SJCRH30 (cell line): ENCODE measurements at regions not wholly inside any gene's neighbourhood (a gene's known extent, or its start where the extent isn't known, plus 50 kb on each side); places are given as distances from the start of the nearest gene placed in this dataset.

Experiments used
- DNase-seq, 2 experiments: peaks; one replicate each; pipeline ENCODE4 v3.0.0-alpha.2; 2015 to 2020
- H3K27ac ChIP-seq: fragments of 250-450 bp; sonication (Bioruptor Pico); 2 replicates; pipeline ENCODE4 v1.5.1; 2020; ENCODE audit warnings: mild to moderate bottlenecking, moderate library complexity
- H3K27me3 ChIP-seq: fragments of 250-450 bp; sonication (Bioruptor Pico); 2 replicates; pipeline ENCODE4 v1.5.1; 2020; ENCODE audit warnings: mild to moderate bottlenecking, moderate library complexity
- H3K36me3 ChIP-seq: fragments of 250-450 bp; sonication (Bioruptor Pico); 2 replicates; pipeline ENCODE4 v1.5.1; 2020; ENCODE audit warnings: mild to moderate bottlenecking, moderate library complexity
- H3K4me1 ChIP-seq: fragments of 250-450 bp; sonication (Bioruptor Pico); 2 replicates; pipeline ENCODE4 v1.5.1; 2020; ENCODE audit warnings: mild to moderate bottlenecking, moderate library complexity
- H3K4me3 ChIP-seq: fragments of 250-450 bp; sonication (Bioruptor Pico); 2 replicates; pipeline ENCODE4 v1.5.1; 2020; ENCODE audit warnings: mild to moderate bottlenecking, moderate library complexity
- H3K9me3 ChIP-seq: fragments of 250-450 bp; sonication (Bioruptor Pico); replicated peaks from 2 replicates; pipeline ENCODE4 v1.5.1; 2020; ENCODE audit warnings: mild to moderate bottlenecking, moderate library complexity

DNA sequence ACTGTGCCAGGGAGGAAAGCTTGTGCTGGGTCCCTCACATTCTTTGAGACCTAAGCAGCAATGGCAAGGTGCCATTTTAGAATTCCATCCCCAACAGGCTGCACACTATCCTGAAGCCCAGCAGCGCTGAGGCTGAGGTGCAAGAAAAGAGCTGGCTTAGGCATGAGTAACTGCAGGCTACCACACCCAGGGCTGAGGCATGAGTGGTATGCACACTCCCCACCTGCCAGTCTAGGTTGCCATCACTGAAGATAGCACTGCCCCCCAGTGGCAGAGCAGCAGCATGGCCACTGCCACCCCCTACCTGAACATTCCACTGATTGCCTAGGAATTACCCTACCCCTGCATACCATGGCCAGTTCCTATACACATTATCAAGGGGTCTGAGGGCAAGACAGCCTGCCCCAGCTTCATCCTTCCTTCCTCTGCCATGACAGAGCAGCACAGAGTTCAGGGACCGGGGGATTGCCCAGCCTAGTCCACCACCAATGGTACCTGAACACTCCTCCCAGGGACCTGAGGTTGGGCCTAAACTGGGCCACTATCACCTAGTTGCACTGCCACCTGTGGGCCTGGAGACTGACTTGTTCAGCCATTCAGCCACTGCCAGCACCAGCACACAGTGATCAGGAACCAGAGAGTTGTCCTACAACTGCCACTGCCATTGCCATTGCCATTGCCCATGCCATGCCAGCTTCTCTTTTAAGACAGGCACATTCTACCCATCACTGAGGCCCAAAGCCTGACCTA lies 129.8 kb downstream of the SATB1 start:
- no peaks in the 10 kb centered on the region for H3K9me3 ChIP-seq
- no peak overlapping the region for H3K27ac ChIP-seq
- H3K4me3 ChIP-seq, result no peak overlapping the region
- no peaks in the 10 kb centered on the region for H3K36me3 ChIP-seq
- DNase-seq, result peak; percentile 69 to 70
- peaks cover 2% of the 10 kb centered on the region; the same call in 1 of the 2 replicates for H3K4me1 ChIP-seq
- no peaks in the 10 kb centered on the region for H3K27me3 ChIP-seq

DNA sequence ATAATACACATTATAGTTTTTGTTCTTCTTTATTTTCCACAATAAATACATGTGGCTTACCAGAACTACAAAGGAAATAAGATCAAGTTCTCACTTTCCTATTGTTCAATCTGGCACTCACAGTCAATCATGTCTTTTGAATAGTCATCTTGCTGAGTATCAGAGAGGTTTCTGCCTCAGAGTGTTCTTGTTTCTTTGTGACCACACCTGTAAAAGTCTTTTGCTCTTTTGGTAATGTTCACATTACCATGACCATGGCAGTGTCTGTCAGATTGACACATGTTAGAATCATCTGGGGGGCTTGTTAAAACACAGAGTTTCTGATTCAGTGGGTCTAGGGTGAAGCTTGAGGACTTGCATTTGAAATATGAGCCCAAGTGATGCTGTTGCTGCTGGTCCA lies 135.0 kb downstream of the SATB1 start:
- H3K27ac ChIP-seq, result no peak overlapping the region
- no peak overlapping the region for H3K4me3 ChIP-seq
- H3K36me3 ChIP-seq, result no peaks in the 10 kb centered on the region
- no peak for DNase-seq
- peaks cover 6% of the 10 kb centered on the region for H3K4me1 ChIP-seq
- no peaks in the 10 kb centered on the region for H3K27me3 ChIP-seq
- H3K9me3 ChIP-seq, result no peaks in the 10 kb centered on the region

GRCh38 chr3:18288243-18288642 lies 136.9 kb downstream of the SATB1 start:
- no peak overlapping the region for H3K27ac ChIP-seq

DNA sequence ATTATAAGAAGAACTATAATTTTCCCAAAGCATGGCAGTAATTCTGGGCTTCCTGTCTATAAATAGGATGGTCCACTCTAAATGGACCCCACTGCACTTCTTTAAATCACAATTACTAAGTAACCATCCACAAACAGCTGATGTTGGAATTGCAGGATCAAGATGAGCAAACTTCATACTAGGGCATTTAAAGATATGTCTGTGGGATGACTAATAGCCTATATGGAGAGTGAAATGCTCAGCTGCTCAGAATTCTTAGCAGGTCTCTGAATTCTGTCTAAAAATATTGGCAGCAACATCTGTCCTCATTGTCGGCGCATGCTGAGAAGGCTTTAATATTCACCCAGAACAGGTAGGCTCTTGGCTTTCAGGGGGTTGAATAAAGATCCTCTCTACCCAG lies 140.4 kb downstream of the SATB1 start:
- Histone ChIP-seq H3K27me3 (no peaks in the 10 kb centered on the region), H3K36me3 (no peaks in the 10 kb centered on the region), H3K9me3 (no peaks in the 10 kb centered on the region), H3K27ac (peak overlapping the region; percentile 46), H3K4me3 (no peak overlapping the region), H3K4me1 (peaks cover 22% of the 10 kb centered on the region)
- DNase-seq, result peak; percentile 7 to 55

More at GRCh38 chr3:18288243-18288642, 136.9 kb downstream of the SATB1 start:
- DNase-seq, result no peak
- Histone ChIP-seq H3K4me3 (no peak overlapping the region), H3K4me1 (peaks cover 22% of the 10 kb centered on the region), H3K27me3 (no peaks in the 10 kb centered on the region), H3K36me3 (no peaks in the 10 kb centered on the region), H3K9me3 (no peaks in the 10 kb centered on the region)

GRCh38 chr3:18283680-18284079 lies 141.5 kb downstream of the SATB1 start:
- Histone ChIP-seq H3K27ac (peak overlapping the region; percentile 46), H3K27me3 (no peaks in the 10 kb centered on the region), H3K9me3 (no peaks in the 10 kb centered on the region), H3K4me3 (no peak overlapping the region), H3K36me3 (no peaks in the 10 kb centered on the region), H3K4me1 (peaks cover 22% of the 10 kb centered on the region)
- DNase-seq, result peak in 1 of 2 experiments; percentile 10

DNA sequence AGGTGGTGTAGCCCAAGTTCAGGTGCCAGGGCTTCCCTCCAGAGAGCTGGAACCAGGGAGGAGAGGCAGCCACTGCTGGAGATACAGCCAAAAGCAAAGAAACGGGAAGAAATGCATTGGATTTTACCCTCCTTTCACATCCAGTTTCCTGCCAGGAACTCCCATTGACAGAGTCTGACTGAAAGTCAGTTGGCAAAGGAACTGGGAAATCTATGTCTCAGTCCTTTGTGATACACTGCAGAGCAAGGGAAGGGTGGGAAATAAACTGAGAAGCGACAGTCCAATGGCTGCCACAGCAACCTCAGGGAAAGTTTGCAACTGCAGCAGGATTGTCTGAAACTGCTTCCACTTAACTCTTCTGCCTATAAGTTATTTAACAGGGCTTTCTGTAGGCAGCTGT lies 142.6 kb downstream of the SATB1 start:
- Histone ChIP-seq H3K4me1 (peaks cover 22% of the 10 kb centered on the region), H3K4me3 (no peak overlapping the region), H3K27ac (no peak overlapping the region), H3K27me3 (no peaks in the 10 kb centered on the region), H3K9me3 (no peaks in the 10 kb centered on the region), H3K36me3 (no peaks in the 10 kb centered on the region)
- DNase-seq, result no peak

DNA sequence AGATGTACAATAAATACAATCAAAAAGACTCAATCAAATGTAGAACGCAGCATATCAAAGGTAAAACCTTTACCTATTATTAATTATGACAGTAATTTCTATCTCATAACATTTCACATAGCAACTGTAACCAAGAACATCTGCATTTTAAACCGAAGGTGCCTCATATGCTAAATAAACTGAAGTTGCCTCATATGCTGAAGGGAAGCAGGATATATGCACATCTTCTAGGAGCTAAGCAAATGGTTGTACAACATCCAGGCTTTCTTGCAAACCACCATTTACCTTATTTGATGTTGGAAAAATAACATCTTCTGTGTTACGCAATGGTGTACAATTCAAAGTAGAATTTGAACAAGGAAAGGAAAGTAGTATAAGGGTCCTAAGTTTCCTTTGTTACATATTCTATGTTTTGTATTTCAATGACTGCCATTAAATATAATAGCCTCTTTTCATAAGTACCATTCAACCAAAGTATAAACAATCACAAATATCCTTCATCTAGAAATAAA lies 145.9 kb downstream of the SATB1 start:
- Histone ChIP-seq H3K9me3 (no peaks in the 10 kb centered on the region), H3K27me3 (no peaks in the 10 kb centered on the region), H3K27ac (no peak overlapping the region), H3K36me3 (no peaks in the 10 kb centered on the region), H3K4me1 (peaks cover 10% of the 10 kb centered on the region), H3K4me3 (no peak overlapping the region)
- no peak for DNase-seq

DNA sequence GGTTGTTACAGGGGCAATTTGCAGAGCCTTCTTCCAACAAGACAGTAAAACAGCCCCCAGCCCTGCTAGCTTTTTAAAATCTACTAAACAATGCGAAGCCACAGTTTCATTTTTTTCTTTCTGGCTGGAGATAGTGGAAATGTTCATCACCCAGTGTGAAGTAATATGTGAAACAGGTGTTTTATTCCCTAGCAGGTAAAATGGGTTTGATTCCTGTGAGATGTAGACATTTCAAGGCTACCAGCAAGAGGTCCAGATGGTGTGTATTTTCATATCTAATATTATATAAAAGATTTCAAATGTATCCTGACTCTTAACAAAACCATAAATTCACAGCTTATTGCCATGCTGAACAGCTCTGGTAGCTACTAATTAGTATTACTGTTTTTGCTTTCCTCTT lies 160.3 kb downstream of the SATB1 start:
- DNase-seq, result no peak
- H3K27ac ChIP-seq, result no peak overlapping the region
- H3K4me1 ChIP-seq, result no peaks in the 10 kb centered on the region
- H3K27me3 ChIP-seq, result no peaks in the 10 kb centered on the region
- no peak overlapping the region for H3K4me3 ChIP-seq
- no peaks in the 10 kb centered on the region for H3K9me3 ChIP-seq
- H3K36me3 ChIP-seq, result no peaks in the 10 kb centered on the region

- Histone ChIP-seq H3K4me3 (no peak overlapping the region), H3K9me3 (no peaks in the 10 kb centered on the region), H3K36me3 (no peaks in the 10 kb centered on the region), H3K4me1 (no peaks in the 10 kb centered on the region), H3K27ac (no peak overlapping the region), H3K27me3 (no peaks in the 10 kb centered on the region)
- DNase-seq, result no peak
Measured at GRCh38 chr3:18264361-18264760, 160.8 kb downstream of the SATB1 start.

- Histone ChIP-seq H3K27ac (no peak overlapping the region), H3K27me3 (no peaks in the 10 kb centered on the region), H3K9me3 (no peaks in the 10 kb centered on the region), H3K36me3 (no peaks in the 10 kb centered on the region), H3K4me1 (no peaks in the 10 kb centered on the region), H3K4me3 (no peak overlapping the region)
- no peak for DNase-seq
Measured at GRCh38 chr3:18258492-18258891, 166.6 kb downstream of the SATB1 start.

- Histone ChIP-seq H3K4me3 (no peak overlapping the region), H3K27ac (no peak overlapping the region), H3K4me1 (no peaks in the 10 kb centered on the region), H3K36me3 (no peaks in the 10 kb centered on the region), H3K27me3 (no peaks in the 10 kb centered on the region), H3K9me3 (no peaks in the 10 kb centered on the region)
- no peak for DNase-seq
Measured at GRCh38 chr3:18252578-18252977, 172.6 kb downstream of the SATB1 start.

- no peak for DNase-seq
- no peaks in the 10 kb centered on the region for H3K4me1 ChIP-seq
- H3K27ac ChIP-seq, result no peak overlapping the region
- no peaks in the 10 kb centered on the region for H3K9me3 ChIP-seq
- no peaks in the 10 kb centered on the region for H3K27me3 ChIP-seq
- no peak overlapping the region for H3K4me3 ChIP-seq
- H3K36me3 ChIP-seq, result no peaks in the 10 kb centered on the region
Measured at GRCh38 chr3:18250991-18251390, 174.1 kb downstream of the SATB1 start.

GRCh38 chr3:18249126-18249525 lies 176.0 kb downstream of the SATB1 start:
- H3K9me3 ChIP-seq, result no peaks in the 10 kb centered on the region
- H3K36me3 ChIP-seq, result no peaks in the 10 kb centered on the region
- no peak for DNase-seq
- no peaks in the 10 kb centered on the region for H3K27me3 ChIP-seq
- H3K4me3 ChIP-seq, result no peak overlapping the region
- no peaks in the 10 kb centered on the region for H3K4me1 ChIP-seq
- no peak overlapping the region for H3K27ac ChIP-seq

DNA sequence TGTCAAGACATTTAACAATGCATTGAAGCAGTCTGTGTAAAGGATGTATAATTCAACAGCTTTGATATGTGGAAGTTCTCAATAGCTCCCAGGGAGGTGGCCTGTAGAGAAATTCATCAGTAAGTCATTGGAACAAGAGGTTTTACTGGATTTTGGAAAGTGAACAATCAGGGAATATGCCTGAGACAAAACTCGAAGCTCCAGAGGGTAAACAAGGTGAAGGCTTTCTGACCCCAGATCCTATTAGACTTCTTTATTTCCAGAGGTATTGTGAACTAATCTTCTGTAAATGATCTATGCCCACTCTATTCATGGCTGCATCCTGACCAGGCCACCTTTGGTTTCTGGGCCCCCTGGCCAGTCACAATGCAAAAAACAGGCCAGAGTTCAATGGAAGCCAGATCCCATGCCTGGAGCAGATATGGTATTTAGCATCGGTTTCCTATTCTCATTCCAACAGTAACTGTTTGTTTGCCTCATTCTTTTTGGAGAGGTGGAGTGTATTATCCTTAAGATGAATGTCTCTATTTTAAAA lies 177.3 kb downstream of the SATB1 start:
- Histone ChIP-seq H3K4me1 (no peaks in the 10 kb centered on the region), H3K27ac (no peak overlapping the region), H3K36me3 (no peaks in the 10 kb centered on the region), H3K27me3 (no peaks in the 10 kb centered on the region), H3K4me3 (no peak overlapping the region), H3K9me3 (no peaks in the 10 kb centered on the region)
- no peak for DNase-seq

- no peak for DNase-seq
- no peak overlapping the region for H3K4me3 ChIP-seq
- H3K27me3 ChIP-seq, result no peaks in the 10 kb centered on the region
- H3K27ac ChIP-seq, result no peak overlapping the region
- H3K9me3 ChIP-seq, result no peaks in the 10 kb centered on the region
- no peaks in the 10 kb centered on the region for H3K4me1 ChIP-seq
- no peaks in the 10 kb centered on the region for H3K36me3 ChIP-seq
Measured at GRCh38 chr3:18247139-18247695, 177.9 kb downstream of the SATB1 start.
